HL-60 (cell line): ENCODE measurements at regions not wholly inside any gene's neighbourhood (a gene's known extent, or its start where the extent isn't known, plus 50 kb on each side); places are given as distances from the start of the nearest gene placed in this dataset.

Experiments
- GABPA ChIP-seq: IDR thresholded peaks from 2 replicates; pipeline ENCODE4 v1.6.1; 2012; ENCODE audit warnings: low read depth
- POLR2AphosphoS5 ChIP-seq: IDR thresholded peaks from 2 replicates; pipeline ENCODE4 v1.6.1; 2012; ENCODE audit warnings: low read depth
- TF ChIP-seq, protein P1 (sequence below): IDR thresholded peaks from one replicate; pipeline ENCODE4 v1.5.1; 2011; ENCODE audit warnings: low read length, control low read depth, inconsistent platforms; ENCODE audit not compliant: insufficient read depth

DNA sequence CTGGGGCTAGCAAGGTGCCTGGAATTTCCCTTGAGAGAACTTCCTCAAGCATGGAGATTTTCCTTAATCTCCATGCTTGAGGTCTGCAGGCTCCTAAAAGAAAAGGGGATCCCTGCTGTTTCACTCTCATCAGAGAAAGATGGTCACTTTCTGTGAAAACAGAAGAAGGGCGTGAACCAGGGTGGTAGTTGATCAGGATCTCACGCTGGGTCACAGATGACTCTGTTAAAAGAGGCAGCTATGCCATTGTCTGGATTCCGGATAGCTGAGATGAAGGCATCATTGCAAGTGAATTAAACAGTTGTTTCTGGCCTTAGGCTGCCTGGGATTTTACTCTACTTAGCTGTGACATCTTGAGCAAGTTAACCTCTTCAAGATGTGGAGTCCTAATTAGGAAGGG is 525.9 kb downstream of the TYW1 start:
- TF ChIP-seq, protein P1, sequence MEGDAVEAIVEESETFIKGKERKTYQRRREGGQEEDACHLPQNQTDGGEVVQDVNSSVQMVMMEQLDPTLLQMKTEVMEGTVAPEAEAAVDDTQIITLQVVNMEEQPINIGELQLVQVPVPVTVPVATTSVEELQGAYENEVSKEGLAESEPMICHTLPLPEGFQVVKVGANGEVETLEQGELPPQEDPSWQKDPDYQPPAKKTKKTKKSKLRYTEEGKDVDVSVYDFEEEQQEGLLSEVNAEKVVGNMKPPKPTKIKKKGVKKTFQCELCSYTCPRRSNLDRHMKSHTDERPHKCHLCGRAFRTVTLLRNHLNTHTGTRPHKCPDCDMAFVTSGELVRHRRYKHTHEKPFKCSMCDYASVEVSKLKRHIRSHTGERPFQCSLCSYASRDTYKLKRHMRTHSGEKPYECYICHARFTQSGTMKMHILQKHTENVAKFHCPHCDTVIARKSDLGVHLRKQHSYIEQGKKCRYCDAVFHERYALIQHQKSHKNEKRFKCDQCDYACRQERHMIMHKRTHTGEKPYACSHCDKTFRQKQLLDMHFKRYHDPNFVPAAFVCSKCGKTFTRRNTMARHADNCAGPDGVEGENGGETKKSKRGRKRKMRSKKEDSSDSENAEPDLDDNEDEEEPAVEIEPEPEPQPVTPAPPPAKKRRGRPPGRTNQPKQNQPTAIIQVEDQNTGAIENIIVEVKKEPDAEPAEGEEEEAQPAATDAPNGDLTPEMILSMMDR, result no peak
- no peak for TF ChIP-seq POLR2AphosphoS5
- TF ChIP-seq GABPA, result no peak
